DND-41 (cell line): ENCODE measurements at regions not wholly inside any gene's neighbourhood (a gene's known extent, or its start where the extent isn't known, plus 50 kb on each side); places are given as distances from the start of the nearest gene placed in this dataset.

ENCODE experiments used
- ATAC-seq: fragments of 200-7000 bp; cut with Tn5 transposase; 3 replicates; pipeline ENCODE4 v1.9.1; 2021; ENCODE audit warnings: low read depth; ENCODE audit not compliant: insufficient read depth
- DNase-seq: peaks from one replicate; pipeline ENCODE4 v3.0.0-alpha.2; 2020
- H2AFZ ChIP-seq: 2 replicates; pipeline ENCODE4 v1.6.0; 2012; ENCODE audit warnings: low read depth, low read length
- H3K27ac ChIP-seq: 2 replicates; pipeline ENCODE4 v1.5.1; 2012; ENCODE audit warnings: low read length, inconsistent platforms
- H3K27me3 ChIP-seq: fragments of 200-600 bp; sonication (generic); 2 replicates; pipeline ENCODE4 v1.6.0; 2012; ENCODE audit warnings: low read length, mild to moderate bottlenecking, inconsistent platforms; ENCODE audit not compliant: insufficient read depth, poor library complexity
- H3K36me3 ChIP-seq: 2 replicates; pipeline ENCODE4 v1.5.1; 2012; ENCODE audit warnings: low read length, inconsistent platforms; ENCODE audit not compliant: insufficient read depth
- H3K4me1 ChIP-seq: 2 replicates; pipeline ENCODE4 v1.5.1; 2012; ENCODE audit warnings: mild to moderate bottlenecking, low read length; ENCODE audit not compliant: insufficient read depth
- H3K4me2 ChIP-seq: 2 replicates; pipeline ENCODE4 v1.6.0; 2012; ENCODE audit warnings: mild to moderate bottlenecking, moderate library complexity, low read length, inconsistent platforms; ENCODE audit not compliant: insufficient read depth
- H3K4me3 ChIP-seq, 2 experiments: fragments of 200-600 bp in 1 of 2; shearing (Covaris generic) in 1 of 2; 2 replicates each; pipeline ENCODE4 v1.5.1; 2012 to 2016; ENCODE audit warnings: inconsistent platforms in 2 of 2, low read length in 2 of 2, mild to moderate bottlenecking in 2 of 2, low read depth in 1 of 2, moderate library complexity in 1 of 2
- H3K79me2 ChIP-seq: 2 replicates; pipeline ENCODE4 v1.6.0; 2012; ENCODE audit warnings: low read length, inconsistent platforms; ENCODE audit not compliant: insufficient read depth
- H3K9ac ChIP-seq: 2 replicates; pipeline ENCODE4 v1.6.0; 2012; ENCODE audit warnings: low read depth, mild to moderate bottlenecking, inconsistent platforms, low read length, moderate library complexity
- H3K9me3 ChIP-seq: 2 replicates; pipeline ENCODE4 v1.5.1; 2012; ENCODE audit warnings: low read length, moderate library complexity, mild to moderate bottlenecking, inconsistent platforms; ENCODE audit not compliant: insufficient read depth, severe bottlenecking
- H4K20me1 ChIP-seq: 2 replicates; pipeline ENCODE4 v1.6.0; 2012; ENCODE audit warnings: low read length; ENCODE audit not compliant: insufficient read depth
- CTCF ChIP-seq: IDR thresholded peaks from 2 replicates; pipeline ENCODE4 v1.5.1; 2012; ENCODE audit warnings: borderline replicate concordance, low read length, moderate library complexity, mild to moderate bottlenecking; ENCODE audit not compliant: poor library complexity, severe bottlenecking; ENCODE audit errors: extremely low read depth
- EZH2 ChIP-seq: IDR thresholded peaks from 3 replicates; pipeline ENCODE4 v1.6.1; 2012; ENCODE audit warnings: borderline replicate concordance, low read depth, mild to moderate bottlenecking, moderate library complexity, low read length, inconsistent platforms; ENCODE audit not compliant: severe bottlenecking

GRCh38 chrX:150036641-150037040 is 98.3 kb upstream of the EOLA2 start:
- H3K9me3 ChIP-seq: no peaks in the 10 kb centered on the region
- DNase-seq (no peak), ATAC-seq (no peak)
- no peaks in the 10 kb centered on the region for H3K79me2 ChIP-seq
- H3K27me3 ChIP-seq: no peaks in the 10 kb centered on the region
- H2AFZ ChIP-seq: no peak overlapping the region
- no peak overlapping the region for H3K9ac ChIP-seq
- H3K36me3 ChIP-seq: no peaks in the 10 kb centered on the region
- H3K4me3 ChIP-seq: no peak overlapping the region
- no peak overlapping the region for H3K27ac ChIP-seq
- TF ChIP-seq CTCF: no peak
- TF ChIP-seq EZH2: no peak
- H3K4me2 ChIP-seq: no peak overlapping the region
- no peaks in the 10 kb centered on the region for H4K20me1 ChIP-seq
- H3K4me1 ChIP-seq: no peaks in the 10 kb centered on the region

- ATAC-seq (no peak), DNase-seq (no peak)
- Histone ChIP-seq H3K9ac (no peak overlapping the region), H3K4me1 (no peaks in the 10 kb centered on the region), H4K20me1 (no peaks in the 10 kb centered on the region), H3K4me2 (no peak overlapping the region), H3K4me3 (no peak overlapping the region), H3K27ac (no peak overlapping the region), H3K27me3 (no peaks in the 10 kb centered on the region), H3K79me2 (no peaks in the 10 kb centered on the region), H3K36me3 (no peaks in the 10 kb centered on the region), H3K9me3 (no peaks in the 10 kb centered on the region), H2AFZ (no peak overlapping the region)
- TF ChIP-seq CTCF: no peak
- no peak for TF ChIP-seq EZH2
Observed at GRCh38 chrX:150037041-150037440, 98.8 kb upstream of the EOLA2 start.

- Histone ChIP-seq H3K4me3 (no peak overlapping the region), H3K79me2 (no peaks in the 10 kb centered on the region), H3K9ac (no peak overlapping the region), H4K20me1 (no peaks in the 10 kb centered on the region), H3K9me3 (no peaks in the 10 kb centered on the region), H3K4me1 (no peaks in the 10 kb centered on the region), H3K36me3 (no peaks in the 10 kb centered on the region), H3K27ac (no peak overlapping the region), H2AFZ (no peak overlapping the region), H3K27me3 (no peaks in the 10 kb centered on the region), H3K4me2 (no peak overlapping the region)
- no peak for DNase-seq
- no peak for TF ChIP-seq CTCF
- no peak for TF ChIP-seq EZH2
- ATAC-seq: no peak
Observed at GRCh38 chrX:150038315-150038714, 100.0 kb upstream of the EOLA2 start.
